HG03342 (cell line): ENCODE measurements at regions not wholly inside any gene's neighbourhood (a gene's known extent, or its start where the extent isn't known, plus 50 kb on each side); places are given as distances from the start of the nearest gene placed in this dataset.

ENCODE experiments used
- ATAC-seq: cut with Tn5 transposase; IDR thresholded peaks from one replicate; pipeline ENCODE4 v1.9.1; 2021; ENCODE audit warnings: mild to moderate bottlenecking, moderate library complexity; ENCODE audit not compliant: unreplicated experiment

DNA sequence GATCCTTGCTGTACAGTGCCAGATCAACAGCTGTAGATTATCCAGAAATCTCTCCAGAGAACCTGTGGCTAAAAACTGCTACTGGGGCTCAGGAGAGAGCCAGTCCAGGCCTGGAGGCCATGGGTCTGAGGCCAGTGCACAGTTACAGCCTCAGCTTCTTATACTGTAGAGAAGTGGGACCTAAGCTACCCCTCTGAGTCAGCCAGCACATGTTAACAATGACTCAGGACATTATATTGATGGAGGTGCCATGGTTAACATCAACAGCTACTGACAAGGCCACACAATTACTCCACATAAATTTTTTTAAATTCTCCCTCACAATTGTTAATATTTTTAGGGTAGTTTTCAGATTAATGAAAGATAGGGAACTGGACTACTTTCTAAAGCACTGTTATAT, 138.5 kb downstream of the RBM26 start:
- no peak for ATAC-seq

GRCh38 chr13:79258489-79258888, 147.6 kb downstream of the RBM26 start:
- ATAC-seq = no peak

- ATAC-seq = no peak
Observed at GRCh38 chr13:79246578-79246949, 159.5 kb downstream of the RBM26 start.

- ATAC-seq = no peak
Observed at GRCh38 chr13:79245937-79246577, 160.0 kb downstream of the RBM26 start.

DNA sequence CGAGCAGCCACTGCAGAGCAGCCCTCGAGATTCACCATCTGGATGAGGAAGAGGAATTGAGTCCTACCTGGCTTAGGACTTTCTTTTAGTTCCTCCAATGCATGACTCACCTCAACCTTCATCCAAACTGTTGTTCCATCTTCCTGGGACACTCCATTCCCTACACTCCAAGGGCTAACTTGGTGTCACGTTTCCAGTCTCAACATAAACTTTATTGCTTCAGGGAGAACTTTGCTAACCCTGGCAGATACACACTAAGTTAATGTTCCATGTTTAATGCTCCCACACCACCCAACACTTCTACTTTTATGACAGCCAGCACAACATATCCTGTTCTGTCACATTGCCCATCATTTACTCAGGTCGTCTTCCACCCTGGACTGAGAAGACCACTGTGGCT, 164.4 kb downstream of the RBM26 start:
- no peak for ATAC-seq

GRCh38 chr13:79237981-79238380, 168.1 kb downstream of the RBM26 start:
- no peak for ATAC-seq

GRCh38 chr13:79231887-79232286, 174.2 kb downstream of the RBM26 start:
- ATAC-seq = no peak

GRCh38 chr13:79229761-79230160, 176.3 kb downstream of the RBM26 start:
- ATAC-seq = no peak

GRCh38 chr13:79228972-79229371, 177.1 kb downstream of the RBM26 start:
- no peak for ATAC-seq

- ATAC-seq = peak; percentile 79
Observed at GRCh38 chr13:79227418-79227817, 178.6 kb downstream of the RBM26 start.

DNA sequence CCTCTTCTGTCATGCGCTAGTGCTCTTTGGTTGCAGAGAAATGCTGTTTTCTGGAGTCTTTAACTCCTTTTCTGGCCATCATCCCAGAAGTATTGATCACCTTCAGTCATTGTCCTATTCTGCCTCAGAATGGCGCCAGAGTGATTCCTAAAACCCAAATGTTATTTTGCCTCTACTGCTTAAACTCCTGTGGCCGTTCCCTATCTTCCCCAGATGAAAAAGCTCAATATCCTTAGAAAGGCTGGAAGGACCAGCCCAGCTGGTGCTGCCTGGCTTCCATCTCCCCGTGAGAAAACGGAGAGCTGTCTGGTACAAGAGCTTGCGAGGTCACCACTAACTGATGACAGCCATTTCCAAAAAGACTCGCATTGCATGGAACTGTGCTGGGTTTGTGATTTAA, 179.1 kb downstream of the RBM26 start:
- ATAC-seq = peak; percentile 15

GRCh38 chr13:79226250-79226649, 179.8 kb downstream of the RBM26 start:
- ATAC-seq = no peak

- ATAC-seq = no peak
Observed at GRCh38 chr13:79225487-79226232, 180.4 kb downstream of the RBM26 start.

- no peak for ATAC-seq
Observed at GRCh38 chr13:79222427-79223205, 183.4 kb downstream of the RBM26 start.

DNA sequence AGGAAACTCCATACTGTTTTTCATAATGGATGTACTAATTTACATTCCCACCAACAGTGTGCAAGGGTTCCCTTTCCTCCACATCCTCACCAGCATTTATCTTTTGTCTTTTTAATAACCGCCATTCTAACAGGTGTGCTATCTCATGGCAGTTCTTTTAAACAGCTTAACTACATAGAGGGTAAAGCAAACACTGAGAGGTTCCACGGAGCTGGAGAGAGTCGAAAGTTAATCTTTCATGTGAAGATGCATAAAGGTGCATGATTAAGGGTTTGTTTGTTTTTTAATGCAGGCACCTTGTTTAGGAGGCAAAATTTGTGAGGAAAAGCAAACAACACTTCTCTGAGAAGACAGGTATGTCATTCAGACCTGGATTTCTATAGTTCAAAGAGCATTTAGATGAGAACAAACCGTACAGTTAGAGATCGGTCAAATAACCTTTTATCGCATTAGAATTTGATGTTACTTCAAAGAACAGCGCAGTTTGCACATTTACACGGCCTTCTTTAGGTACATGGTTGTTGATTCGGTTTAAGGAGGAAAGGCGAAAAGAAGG, 193.9 kb downstream of the RBM26 start:
- no peak for ATAC-seq

GRCh38 chr13:79211377-79211776, 194.7 kb downstream of the RBM26 start:
- no peak for ATAC-seq

DNA sequence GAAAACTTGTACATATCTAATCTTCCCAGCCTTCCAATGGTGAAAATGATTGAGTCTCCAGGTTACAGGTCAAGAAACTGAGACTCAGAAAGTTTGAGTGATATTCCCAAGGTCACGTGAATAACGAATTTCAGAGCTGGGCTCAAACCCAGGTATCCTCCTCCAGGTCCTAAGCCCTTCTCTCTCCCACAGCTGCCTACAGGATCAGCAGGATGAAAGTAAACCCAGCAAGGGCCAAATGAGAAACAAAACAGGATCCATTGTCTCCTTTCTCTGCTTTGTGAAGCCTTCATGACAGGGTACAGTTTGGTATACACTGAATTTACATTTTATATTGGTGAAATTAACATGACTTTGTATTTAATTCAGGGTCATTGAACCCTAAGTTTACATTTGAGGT, 208.1 kb downstream of the RBM26 start:
- no peak for ATAC-seq

DNA sequence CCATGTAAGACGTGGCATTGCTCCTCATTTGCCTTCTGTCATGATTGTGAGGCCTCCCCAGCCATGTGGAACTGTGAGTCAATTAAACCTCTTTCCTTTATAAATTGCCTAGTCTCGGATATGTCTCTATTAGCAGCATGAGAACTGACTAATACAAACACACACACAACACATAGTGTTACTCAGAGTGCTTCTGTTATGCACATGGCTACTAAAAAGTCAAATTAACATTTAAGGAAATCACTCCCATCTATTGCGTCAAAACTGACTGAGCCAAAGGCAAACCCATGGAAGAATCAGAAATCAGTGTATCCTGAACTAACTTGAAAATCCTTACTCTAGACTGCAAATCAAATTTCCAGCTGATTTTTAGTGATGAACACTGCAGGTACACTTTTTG, 209.2 kb downstream of the RBM26 start:
- no peak for ATAC-seq

GRCh38 chr13:79196366-79196765, 209.7 kb downstream of the RBM26 start:
- ATAC-seq = no peak

GRCh38 chr13:79194727-79195126, 211.3 kb downstream of the RBM26 start:
- ATAC-seq = peak; percentile 40

DNA sequence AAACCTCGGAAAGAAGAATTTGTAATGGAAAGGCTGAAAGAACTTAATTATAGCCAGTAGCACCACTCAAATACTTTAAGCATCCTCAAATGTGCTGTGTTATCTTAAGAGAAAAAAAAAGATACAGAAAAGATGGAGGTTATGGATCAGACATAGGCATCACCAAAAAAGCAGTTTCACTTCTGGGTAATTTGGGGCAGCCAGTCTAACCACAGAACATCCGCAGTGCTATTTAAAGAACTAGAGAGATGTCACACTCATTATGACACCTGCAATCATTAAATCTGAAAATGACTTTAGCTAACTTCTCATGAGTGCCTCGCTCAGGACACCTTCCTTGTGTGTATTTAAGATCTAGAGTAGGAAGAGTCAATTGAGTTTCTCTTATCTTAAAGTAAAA, 211.8 kb downstream of the RBM26 start:
- ATAC-seq = peak; percentile 96

GRCh38 chr13:79191501-79191900, 214.6 kb downstream of the RBM26 start:
- no peak for ATAC-seq
